SK-N-SH treated with all-trans-retinoic acid at 6 μM for 48 hours (cell line): ENCODE measurements at regions not wholly inside any gene's neighbourhood (a gene's known extent, or its start where the extent isn't known, plus 50 kb on each side); places are given as distances from the start of the nearest gene placed in this dataset.

Experiments used
- BACH2 ChIP-seq: fragments of 250-450 bp; sonication (Bioruptor Pico); IDR thresholded peaks from 2 replicates; pipeline ENCODE4 v1.9.0; 2021; ENCODE audit warnings: mild to moderate bottlenecking, borderline replicate concordance
- PPARA ChIP-seq: fragments of 250-450 bp; sonication (Bioruptor Pico); IDR thresholded peaks from 2 replicates; pipeline ENCODE4 v1.5.0; 2020; ENCODE audit warnings: mild to moderate bottlenecking, borderline replicate concordance
- RARB ChIP-seq: fragments of 250-450 bp; sonication (Bioruptor Pico); IDR thresholded peaks from 2 replicates; pipeline ENCODE4 v1.8.0; 2021; ENCODE audit warnings: mild to moderate bottlenecking, moderate library complexity
- TOX ChIP-seq: fragments of 250-450 bp; sonication (Bioruptor Pico); IDR thresholded peaks from 2 replicates; pipeline ENCODE4 v1.8.0; 2021; ENCODE audit warnings: mild to moderate bottlenecking, moderate library complexity, borderline replicate concordance
- ZFP30 ChIP-seq: fragments of 450-650 bp; formaldehyde crosslinking; IDR thresholded peaks from 2 replicates; pipeline ENCODE4 v1.5.0; 2022; ENCODE audit warnings: mild to moderate bottlenecking, moderate library complexity
- TF ChIP-seq, protein P1 (sequence below): fragments of 250-450 bp; sonication (Bioruptor Pico); IDR thresholded peaks from 2 replicates; pipeline ENCODE4 v1.5.1; 2021; ENCODE audit warnings: mild to moderate bottlenecking, moderate library complexity
- TF ChIP-seq, protein P2 (sequence below): fragments of 250-450 bp; sonication (Bioruptor Pico); IDR thresholded peaks from 2 replicates; pipeline ENCODE4 v1.5.1; 2020; ENCODE audit warnings: low read depth, mild to moderate bottlenecking, moderate library complexity

DNA sequence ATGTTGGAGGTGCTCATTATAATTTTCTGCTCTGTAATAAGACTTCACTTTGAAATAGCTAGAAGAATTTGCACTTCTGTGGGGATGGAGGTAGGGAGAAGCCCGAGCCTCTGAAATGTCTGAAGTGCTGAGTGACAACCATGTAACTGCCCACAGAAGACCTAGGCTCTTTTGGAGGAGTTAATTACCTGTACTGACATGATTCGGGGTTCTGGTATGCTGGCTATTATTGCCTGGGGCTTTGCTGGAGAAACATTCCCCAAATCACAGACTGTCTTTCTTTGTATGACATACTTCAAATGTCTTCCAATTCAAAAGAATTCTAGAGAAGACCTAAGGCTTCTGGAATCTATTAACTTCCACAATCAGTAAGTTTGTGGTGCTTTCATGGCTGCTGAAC lies 211.2 kb upstream of the POF1B start:
- TF ChIP-seq RARB (CRISPR knock-in tag) (no peak), ZFP30 (CRISPR knock-in tag) (no peak), TOX (CRISPR knock-in tag) (no peak), PPARA (no peak), BACH2 (CRISPR knock-in tag) (no peak)
- TF ChIP-seq, protein P1, sequence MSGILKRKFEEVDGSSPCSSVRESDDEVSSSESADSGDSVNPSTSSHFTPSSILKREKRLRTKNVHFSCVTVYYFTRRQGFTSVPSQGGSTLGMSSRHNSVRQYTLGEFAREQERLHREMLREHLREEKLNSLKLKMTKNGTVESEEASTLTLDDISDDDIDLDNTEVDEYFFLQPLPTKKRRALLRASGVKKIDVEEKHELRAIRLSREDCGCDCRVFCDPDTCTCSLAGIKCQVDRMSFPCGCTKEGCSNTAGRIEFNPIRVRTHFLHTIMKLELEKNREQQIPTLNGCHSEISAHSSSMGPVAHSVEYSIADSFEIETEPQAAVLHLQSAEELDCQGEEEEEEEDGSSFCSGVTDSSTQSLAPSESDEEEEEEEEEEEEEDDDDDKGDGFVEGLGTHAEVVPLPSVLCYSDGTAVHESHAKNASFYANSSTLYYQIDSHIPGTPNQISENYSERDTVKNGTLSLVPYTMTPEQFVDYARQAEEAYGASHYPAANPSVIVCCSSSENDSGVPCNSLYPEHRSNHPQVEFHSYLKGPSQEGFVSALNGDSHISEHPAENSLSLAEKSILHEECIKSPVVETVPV (CRISPR knock-in tag): no peak
- TF ChIP-seq, protein P2, sequence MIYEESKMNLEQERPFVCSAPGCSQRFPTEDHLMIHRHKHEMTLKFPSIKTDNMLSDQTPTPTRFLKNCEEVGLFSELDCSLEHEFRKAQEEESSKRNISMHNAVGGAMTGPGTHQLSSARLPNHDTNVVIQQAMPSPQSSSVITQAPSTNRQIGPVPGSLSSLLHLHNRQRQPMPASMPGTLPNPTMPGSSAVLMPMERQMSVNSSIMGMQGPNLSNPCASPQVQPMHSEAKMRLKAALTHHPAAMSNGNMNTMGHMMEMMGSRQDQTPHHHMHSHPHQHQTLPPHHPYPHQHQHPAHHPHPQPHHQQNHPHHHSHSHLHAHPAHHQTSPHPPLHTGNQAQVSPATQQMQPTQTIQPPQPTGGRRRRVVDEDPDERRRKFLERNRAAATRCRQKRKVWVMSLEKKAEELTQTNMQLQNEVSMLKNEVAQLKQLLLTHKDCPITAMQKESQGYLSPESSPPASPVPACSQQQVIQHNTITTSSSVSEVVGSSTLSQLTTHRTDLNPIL (CRISPR knock-in tag): no peak
